ENCODE measurements at regions not wholly inside any gene's neighbourhood (a gene's known extent, or its start where the extent isn't known, plus 50 kb on each side); places are given as distances from the start of the nearest gene placed in this dataset.

DNA sequence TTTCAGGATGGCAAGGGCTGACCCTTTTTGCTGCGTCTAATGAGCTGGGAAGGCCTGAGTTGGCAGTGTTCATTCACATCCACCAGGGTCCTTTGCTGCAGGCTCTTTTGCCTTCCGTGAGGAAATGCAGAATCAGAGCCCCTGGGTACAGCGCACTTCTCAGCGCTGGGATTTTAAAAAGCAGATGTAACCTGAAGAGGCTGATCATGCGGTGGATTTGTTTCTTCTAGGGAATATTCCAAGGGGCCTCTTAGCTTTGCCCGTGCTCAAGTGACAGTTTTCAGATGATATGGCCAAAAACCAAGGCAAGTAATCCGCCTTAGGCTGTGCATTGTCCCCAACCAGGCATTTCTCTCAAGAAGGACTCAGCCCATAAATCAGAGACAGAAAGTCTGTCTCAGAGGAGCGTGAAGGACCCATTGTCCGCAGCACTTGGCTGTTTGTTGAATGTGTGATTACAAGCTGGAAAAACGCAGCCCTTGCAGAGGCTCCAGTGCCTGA, 237.6 kb downstream of the PTPRC start:
- Histone ChIP-seq H3K4me3 (ENCODE audit: insufficient read depth, low read length, poor library complexity, severe bottlenecking) (no peak overlapping the region), H3K79me2 (ENCODE audit: insufficient read depth, low read length) (peaks cover 66% of the 10 kb centered on the region), H4K20me1 (ENCODE audit: low read depth, low read length) (peaks cover 9% of the 10 kb centered on the region; the same call in 1 of the 2 replicates), H3K36me3 (ENCODE audit: low read length) (peaks cover 62% of the 10 kb centered on the region), H3K9me3 (ENCODE audit: insufficient read depth, low read length) (no peaks in the 10 kb centered on the region), H2AFZ (ENCODE audit: low read depth, low read length, severe bottlenecking) (no peak overlapping the region), H3K9me2 (replicated peaks; ENCODE audit: insufficient read depth, low read length) (no peaks in the 10 kb centered on the region), H3K27ac (ENCODE audit: low read depth, low read length) (no peak overlapping the region), H3K4me2 (ENCODE audit: low read depth, low read length, poor library complexity, severe bottlenecking) (no peak overlapping the region), H3K27me3 (ENCODE audit: low read length) (no peaks in the 10 kb centered on the region), H3F3A (ENCODE audit: insufficient read depth) (peaks cover 24% of the 10 kb centered on the region; the same call in 1 of the 2 replicates), H3K9ac (ENCODE audit: low read length) (no peak overlapping the region)
- no peak for TF ChIP-seq CTCF (IDR thresholded peaks at IDR 0.05; ENCODE audit: insufficient read depth, low read length, poor library complexity, severe bottlenecking)
- TF ChIP-seq EZH2phosphoT487 (conservative IDR thresholded peaks at IDR 0.05; ENCODE audit: low read length), result no peak

- no peak overlapping the region for H2AFZ ChIP-seq (ENCODE audit: low read depth, low read length, severe bottlenecking)
- no peaks in the 10 kb centered on the region for H3K9me3 ChIP-seq (ENCODE audit: insufficient read depth, low read length)
- no peak overlapping the region for H3K27ac ChIP-seq (ENCODE audit: low read depth, low read length)
- no peak overlapping the region for H3K4me3 ChIP-seq (ENCODE audit: insufficient read depth, low read length, poor library complexity, severe bottlenecking)
- peaks cover 9% of the 10 kb centered on the region; the same call in 1 of the 2 replicates for H4K20me1 ChIP-seq (ENCODE audit: low read depth, low read length)
- H3K27me3 ChIP-seq (ENCODE audit: low read length), result no peaks in the 10 kb centered on the region
- H3K9ac ChIP-seq (ENCODE audit: low read length), result no peak overlapping the region
- H3K79me2 ChIP-seq (ENCODE audit: insufficient read depth, low read length), result peaks cover 85% of the 10 kb centered on the region
- no peak for TF ChIP-seq CTCF (IDR thresholded peaks at IDR 0.05; ENCODE audit: insufficient read depth, low read length, poor library complexity, severe bottlenecking)
- TF ChIP-seq EZH2phosphoT487 (conservative IDR thresholded peaks at IDR 0.05; ENCODE audit: low read length), result no peak
- peaks cover 75% of the 10 kb centered on the region for H3K36me3 ChIP-seq (ENCODE audit: low read length)
- peaks cover 24% of the 10 kb centered on the region; the same call in 1 of the 2 replicates for H3F3A ChIP-seq (ENCODE audit: insufficient read depth)
- no peak overlapping the region for H3K4me2 ChIP-seq (ENCODE audit: low read depth, low read length, poor library complexity, severe bottlenecking)
- H3K9me2 ChIP-seq (replicated peaks; ENCODE audit: insufficient read depth, low read length), result no peaks in the 10 kb centered on the region
Measured at GRCh38 chr1:198878566-198878965, 239.7 kb downstream of the PTPRC start.

DNA sequence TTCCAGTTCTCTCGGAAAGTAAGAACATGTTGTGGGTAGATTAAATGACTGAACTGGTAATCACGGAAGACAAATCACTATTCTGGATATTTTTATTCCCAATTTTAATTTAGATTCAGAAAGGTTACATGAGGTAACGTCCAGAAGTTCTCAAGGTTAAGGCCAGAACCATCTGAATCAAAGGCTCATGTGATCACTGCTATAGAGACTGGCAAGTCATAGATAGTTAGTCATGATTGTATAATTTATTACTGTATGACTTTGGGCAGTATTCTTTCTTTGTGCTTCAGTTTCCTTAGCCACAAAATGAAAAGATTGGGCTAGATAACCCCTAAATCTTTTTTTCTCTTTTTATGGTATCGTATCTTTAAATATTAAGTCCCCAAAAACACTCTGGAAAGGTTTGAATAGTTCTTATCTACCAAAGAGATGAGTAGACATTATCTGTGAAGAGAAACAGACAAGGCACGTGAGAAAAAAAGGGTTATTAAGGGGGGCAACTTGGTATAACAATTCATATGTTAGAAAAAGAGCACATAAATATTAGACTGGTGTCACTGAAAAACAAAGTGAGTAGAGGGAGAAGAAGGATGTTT, 241.0 kb downstream of the PTPRC start:
- TF ChIP-seq EZH2phosphoT487 (conservative IDR thresholded peaks at IDR 0.05; ENCODE audit: low read length) (no peak), CTCF (IDR thresholded peaks at IDR 0.05; ENCODE audit: insufficient read depth, low read length, poor library complexity, severe bottlenecking) (no peak)
- H3K9me2 ChIP-seq (replicated peaks; ENCODE audit: insufficient read depth, low read length), result no peaks in the 10 kb centered on the region

More for the DNA sequence above, 241.0 kb downstream of the PTPRC start:
- Histone ChIP-seq H3K9me3 (ENCODE audit: insufficient read depth, low read length) (no peaks in the 10 kb centered on the region), H3K27ac (ENCODE audit: low read depth, low read length) (no peak overlapping the region), H3K9ac (ENCODE audit: low read length) (no peak overlapping the region), H4K20me1 (ENCODE audit: low read depth, low read length) (peaks cover 9% of the 10 kb centered on the region; the same call in 1 of the 2 replicates), H3K4me3 (ENCODE audit: insufficient read depth, low read length, poor library complexity, severe bottlenecking) (no peak overlapping the region), H3K4me2 (ENCODE audit: low read depth, low read length, poor library complexity, severe bottlenecking) (no peak overlapping the region), H3K27me3 (ENCODE audit: low read length) (no peaks in the 10 kb centered on the region), H3K79me2 (ENCODE audit: insufficient read depth, low read length) (peaks cover 86% of the 10 kb centered on the region), H2AFZ (ENCODE audit: low read depth, low read length, severe bottlenecking) (no peak overlapping the region), H3K36me3 (ENCODE audit: low read length) (peaks cover 71% of the 10 kb centered on the region), H3F3A (ENCODE audit: insufficient read depth) (peaks cover 13% of the 10 kb centered on the region; the same call in 1 of the 2 replicates)
